Progenitor cell of endocrine pancreas (in vitro differentiated cells): ENCODE measurements at regions not wholly inside any gene's neighbourhood (a gene's known extent, or its start where the extent isn't known, plus 50 kb on each side); places are given as distances from the start of the nearest gene placed in this dataset.

Experiments
- DNase-seq: peaks from one replicate; pipeline ENCODE4 v3.0.0; 2021; ENCODE audit warnings: low spot score; ENCODE audit not compliant: unreplicated experiment
- H3K27ac Mint-ChIP-seq: 2 replicates; pipeline ENCODE4 v1.8.0; 2021; ENCODE audit warnings: mild to moderate bottlenecking, moderate library complexity, mixed read lengths
- H3K27me3 Mint-ChIP-seq: 2 replicates; pipeline ENCODE4 v1.8.0; 2021; ENCODE audit warnings: mixed read lengths
- H3K36me3 Mint-ChIP-seq: 2 replicates; pipeline ENCODE4 v1.8.0; 2022; ENCODE audit warnings: mixed read lengths; ENCODE audit not compliant: insufficient read depth
- H3K4me1 Mint-ChIP-seq: 2 replicates; pipeline ENCODE4 v1.8.0; 2021; ENCODE audit warnings: low read depth, mixed read lengths
- H3K4me3 Mint-ChIP-seq: 2 replicates; pipeline ENCODE4 v1.8.0; 2021; ENCODE audit warnings: low read depth, mild to moderate bottlenecking, moderate library complexity, mixed read lengths
- H3K9me3 Mint-ChIP-seq: 2 replicates; pipeline ENCODE4 v1.8.0; 2021; ENCODE audit warnings: low read depth, mixed read lengths
- TF ChIP-seq, protein P1 (sequence below): fragments of 200-600 bp; sonication (generic); IDR thresholded peaks from one replicate; pipeline ENCODE4 v1.5.0; 2021; ENCODE audit warnings: antibody characterized with exemption, mild to moderate bottlenecking; ENCODE audit not compliant: unreplicated experiment

DNA sequence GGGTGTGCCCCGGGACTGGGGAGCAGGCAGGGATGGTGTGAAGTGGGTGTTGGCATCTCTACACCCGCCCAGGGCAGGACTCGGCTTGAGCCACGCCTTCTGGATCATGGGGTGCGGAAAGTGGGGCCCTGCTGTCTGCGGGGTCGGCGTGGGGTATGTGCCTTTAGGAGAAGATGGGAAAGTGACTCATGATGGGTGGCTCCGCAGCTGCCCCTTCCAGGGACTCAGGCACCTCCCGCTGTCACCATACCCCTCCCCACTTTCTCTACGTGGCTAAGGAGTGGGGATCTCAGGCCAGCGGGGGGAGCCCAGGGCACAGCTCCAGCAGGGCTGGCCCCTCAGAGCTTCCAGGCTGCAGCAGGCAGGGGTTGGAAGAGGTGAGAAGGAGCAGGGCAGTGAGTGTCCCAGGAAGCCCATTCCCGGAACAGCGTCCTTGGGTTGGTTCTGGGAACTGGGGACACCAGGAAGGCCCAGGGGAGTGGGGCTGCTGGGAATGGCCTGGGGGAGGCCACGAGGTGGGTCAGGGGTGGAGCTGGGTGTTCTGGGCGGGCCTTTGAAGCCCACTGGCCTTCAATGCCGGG lies 102.9 kb upstream of the FGF3 start:
- H3K4me1 Mint-ChIP-seq = no peaks in the 10 kb centered on the region
- H3K4me3 Mint-ChIP-seq = no peak overlapping the region
- no peaks in the 10 kb centered on the region for H3K9me3 Mint-ChIP-seq
- H3K27me3 Mint-ChIP-seq = peaks cover 58% of the 10 kb centered on the region
- TF ChIP-seq, protein P1, sequence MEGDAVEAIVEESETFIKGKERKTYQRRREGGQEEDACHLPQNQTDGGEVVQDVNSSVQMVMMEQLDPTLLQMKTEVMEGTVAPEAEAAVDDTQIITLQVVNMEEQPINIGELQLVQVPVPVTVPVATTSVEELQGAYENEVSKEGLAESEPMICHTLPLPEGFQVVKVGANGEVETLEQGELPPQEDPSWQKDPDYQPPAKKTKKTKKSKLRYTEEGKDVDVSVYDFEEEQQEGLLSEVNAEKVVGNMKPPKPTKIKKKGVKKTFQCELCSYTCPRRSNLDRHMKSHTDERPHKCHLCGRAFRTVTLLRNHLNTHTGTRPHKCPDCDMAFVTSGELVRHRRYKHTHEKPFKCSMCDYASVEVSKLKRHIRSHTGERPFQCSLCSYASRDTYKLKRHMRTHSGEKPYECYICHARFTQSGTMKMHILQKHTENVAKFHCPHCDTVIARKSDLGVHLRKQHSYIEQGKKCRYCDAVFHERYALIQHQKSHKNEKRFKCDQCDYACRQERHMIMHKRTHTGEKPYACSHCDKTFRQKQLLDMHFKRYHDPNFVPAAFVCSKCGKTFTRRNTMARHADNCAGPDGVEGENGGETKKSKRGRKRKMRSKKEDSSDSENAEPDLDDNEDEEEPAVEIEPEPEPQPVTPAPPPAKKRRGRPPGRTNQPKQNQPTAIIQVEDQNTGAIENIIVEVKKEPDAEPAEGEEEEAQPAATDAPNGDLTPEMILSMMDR = no peak
- H3K27ac Mint-ChIP-seq = no peak overlapping the region
- DNase-seq = no peak
- H3K36me3 Mint-ChIP-seq = no peaks in the 10 kb centered on the region

DNA sequence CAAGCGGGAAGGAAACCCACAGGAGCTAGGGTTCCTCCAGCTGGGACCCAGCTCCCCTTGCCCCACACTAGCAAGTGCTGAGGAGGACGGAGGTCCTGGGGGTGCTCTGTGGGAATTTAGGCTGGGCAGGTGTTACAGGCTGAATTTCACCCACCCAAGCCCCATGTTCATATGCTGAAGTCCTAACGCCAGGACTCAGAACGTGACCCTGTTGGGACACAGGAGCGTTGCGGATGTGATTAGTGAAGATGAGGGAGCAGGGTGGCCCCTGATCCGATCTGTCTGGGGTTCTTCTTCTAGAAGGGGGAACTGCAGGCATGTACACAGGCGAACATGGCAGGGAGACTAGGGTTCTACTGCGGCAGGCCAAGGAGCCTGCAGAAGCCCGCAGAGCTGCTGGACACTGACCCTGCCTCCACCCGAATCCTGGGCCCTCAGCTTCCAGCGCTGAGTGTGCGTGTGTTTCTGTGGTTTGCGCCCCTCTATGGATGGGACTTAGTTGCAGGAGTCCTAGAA lies 103.4 kb upstream of the FGF3 start:
- H3K36me3 Mint-ChIP-seq = no peaks in the 10 kb centered on the region
- TF ChIP-seq, protein P1 = no peak
- H3K4me1 Mint-ChIP-seq = no peaks in the 10 kb centered on the region
- DNase-seq = no peak
- H3K4me3 Mint-ChIP-seq = no peak overlapping the region
- H3K27me3 Mint-ChIP-seq = peaks cover 57% of the 10 kb centered on the region
- H3K9me3 Mint-ChIP-seq = no peaks in the 10 kb centered on the region
- H3K27ac Mint-ChIP-seq = no peak overlapping the region

DNA sequence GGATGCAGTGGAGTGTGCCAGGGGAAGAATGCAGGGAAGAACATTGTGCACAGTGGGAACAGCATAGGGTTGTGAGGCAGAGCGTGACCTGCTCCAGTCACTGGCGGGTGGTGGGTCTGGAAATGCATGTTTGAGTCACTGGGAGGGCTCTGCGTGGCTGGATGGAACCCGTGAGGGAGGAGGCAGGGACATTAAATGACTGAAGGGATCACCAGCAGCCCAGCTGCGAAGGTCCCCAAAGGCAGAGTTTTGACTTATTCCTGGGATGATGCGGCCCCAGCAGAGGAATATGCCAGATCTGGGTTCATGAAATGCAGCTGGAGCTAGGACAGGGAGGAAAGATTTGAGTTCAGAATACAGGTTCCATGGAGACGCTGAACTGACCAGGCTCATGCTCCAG lies 104.0 kb upstream of the FGF3 start:
- no peaks in the 10 kb centered on the region for H3K9me3 Mint-ChIP-seq
- no peaks in the 10 kb centered on the region for H3K4me1 Mint-ChIP-seq
- TF ChIP-seq, protein P1 = no peak
- no peaks in the 10 kb centered on the region for H3K36me3 Mint-ChIP-seq
- H3K4me3 Mint-ChIP-seq = no peak overlapping the region
- DNase-seq = no peak
- H3K27me3 Mint-ChIP-seq = peaks cover 57% of the 10 kb centered on the region
- no peak overlapping the region for H3K27ac Mint-ChIP-seq

DNA sequence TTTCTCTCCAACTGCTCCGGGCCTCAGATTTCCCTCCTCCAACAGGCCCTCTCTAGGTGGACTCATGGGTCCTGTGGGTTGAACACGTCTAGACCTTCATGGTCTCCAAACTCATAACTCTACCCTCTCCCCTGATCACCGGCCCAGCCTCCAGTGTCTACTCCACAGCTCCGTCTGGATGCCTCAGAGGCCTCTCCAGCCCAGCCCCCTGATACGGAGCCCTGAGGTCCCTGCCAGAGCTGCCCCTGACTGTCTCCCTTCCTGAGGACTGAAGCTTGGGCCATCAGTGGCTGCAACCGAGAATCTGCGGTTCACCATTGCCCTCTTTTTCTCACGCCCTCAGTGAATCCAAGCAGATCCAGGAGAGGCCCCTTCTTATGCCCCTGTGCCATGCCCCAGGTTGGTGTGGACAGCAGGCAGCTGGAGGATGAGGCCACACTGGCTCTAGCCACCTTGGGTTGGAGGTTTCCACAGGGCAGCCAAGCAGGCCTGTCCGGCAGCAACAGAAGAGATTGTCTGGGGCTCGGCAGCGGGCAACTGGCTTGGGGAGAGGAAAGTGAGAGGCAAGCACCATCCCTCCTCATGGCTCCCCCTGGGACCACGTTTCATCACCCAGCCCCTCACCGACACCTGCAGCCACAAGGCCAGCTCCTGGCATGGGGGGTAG lies 104.6 kb upstream of the FGF3 start:
- Mint-ChIP-seq H3K36me3 (no peaks in the 10 kb centered on the region), H3K4me3 (no peak overlapping the region), H3K4me1 (no peaks in the 10 kb centered on the region), H3K27ac (no peak overlapping the region), H3K9me3 (no peaks in the 10 kb centered on the region), H3K27me3 (peaks cover 53% of the 10 kb centered on the region)
- TF ChIP-seq, protein P1 = no peak
- DNase-seq = no peak

DNA sequence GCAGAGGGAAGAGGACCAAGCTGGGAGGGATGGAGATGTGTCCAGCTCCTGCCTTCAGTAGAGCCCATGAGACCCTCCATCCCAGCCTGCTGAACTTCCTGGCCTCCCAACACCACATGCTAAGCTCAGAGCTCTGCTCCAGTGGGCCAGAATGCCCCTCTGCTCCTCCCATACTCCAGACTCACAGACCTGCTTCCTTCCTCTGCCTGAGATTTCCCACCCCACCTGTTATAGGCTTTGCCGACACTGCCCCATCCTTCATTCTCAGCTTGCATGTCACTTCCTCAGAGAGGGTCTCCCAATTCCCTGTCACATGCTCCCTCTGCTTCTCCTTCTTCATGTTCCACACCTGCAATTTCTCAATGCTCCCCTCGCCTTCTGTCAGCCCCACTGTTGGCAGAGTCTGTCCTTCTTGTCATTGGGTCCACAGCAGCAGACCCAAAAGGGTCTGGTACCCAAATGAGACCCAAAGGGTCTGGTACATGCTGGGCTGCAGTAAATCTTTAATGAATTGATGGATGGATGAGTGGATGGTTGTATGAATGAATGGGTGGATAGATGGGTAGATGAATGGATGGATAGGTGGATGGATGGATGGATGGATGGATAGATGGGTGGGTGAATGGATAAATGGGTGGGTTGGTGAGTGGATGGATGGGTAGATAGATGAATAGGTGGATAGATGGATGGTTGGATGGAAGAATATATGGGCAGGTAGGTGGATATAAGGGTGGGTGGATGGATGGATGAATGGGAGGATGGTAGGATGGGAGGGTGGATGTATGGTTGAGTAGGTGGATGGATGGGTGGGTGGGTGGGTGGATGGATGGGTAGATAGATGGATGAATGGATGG lies 105.3 kb upstream of the FGF3 start:
- no peak overlapping the region for H3K27ac Mint-ChIP-seq
- TF ChIP-seq, protein P1 = no peak
- no peak overlapping the region for H3K4me3 Mint-ChIP-seq
- no peaks in the 10 kb centered on the region for H3K4me1 Mint-ChIP-seq
- H3K9me3 Mint-ChIP-seq = no peaks in the 10 kb centered on the region
- H3K27me3 Mint-ChIP-seq = peaks cover 50% of the 10 kb centered on the region
- DNase-seq = no peak
- H3K36me3 Mint-ChIP-seq = no peaks in the 10 kb centered on the region
